ENCODE measurements at regions not wholly inside any gene's neighbourhood (a gene's known extent, or its start where the extent isn't known, plus 50 kb on each side); places are given as distances from the start of the nearest gene placed in this dataset.

- no peak for TF ChIP-seq CREB1 (IDR thresholded peaks at IDR 0.05; ENCODE audit: low read depth)
- TF ChIP-seq YY1 (IDR thresholded peaks at IDR 0.05; ENCODE audit: low read depth), result no peak
- TF ChIP-seq, protein P1, sequence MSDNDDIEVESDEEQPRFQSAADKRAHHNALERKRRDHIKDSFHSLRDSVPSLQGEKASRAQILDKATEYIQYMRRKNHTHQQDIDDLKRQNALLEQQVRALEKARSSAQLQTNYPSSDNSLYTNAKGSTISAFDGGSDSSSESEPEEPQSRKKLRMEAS (IDR thresholded peaks at IDR 0.05), result no peak
- no peak for TF ChIP-seq TEAD4 (IDR thresholded peaks at IDR 0.05)
- no peak for TF ChIP-seq REST (IDR thresholded peaks at IDR 0.05; ENCODE audit: low read depth)
Measured at GRCh38 chr4:29853833-29854232, 866.3 kb upstream of the PCDH7 start.

Measured in Ishikawa (cell line).